C4-2B (cell line): ENCODE measurements at regions not wholly inside any gene's neighbourhood (a gene's known extent, or its start where the extent isn't known, plus 50 kb on each side); places are given as distances from the start of the nearest gene placed in this dataset.

Experiments used
- ZFX ChIP-seq: fragments of 450-650 bp; IDR thresholded peaks from 2 replicates; pipeline ENCODE4 v1.6.1; 2017
- TF ChIP-seq, protein P1 (sequence below): fragments of 450-650 bp; conservative IDR thresholded peaks from 2 replicates; pipeline ENCODE4 v1.5.1; 2017; ENCODE audit warnings: mild to moderate bottlenecking

GRCh38 chr10:59037506-59037905 lies 138.9 kb upstream of the PHYHIPL start:
- TF ChIP-seq, protein P1, sequence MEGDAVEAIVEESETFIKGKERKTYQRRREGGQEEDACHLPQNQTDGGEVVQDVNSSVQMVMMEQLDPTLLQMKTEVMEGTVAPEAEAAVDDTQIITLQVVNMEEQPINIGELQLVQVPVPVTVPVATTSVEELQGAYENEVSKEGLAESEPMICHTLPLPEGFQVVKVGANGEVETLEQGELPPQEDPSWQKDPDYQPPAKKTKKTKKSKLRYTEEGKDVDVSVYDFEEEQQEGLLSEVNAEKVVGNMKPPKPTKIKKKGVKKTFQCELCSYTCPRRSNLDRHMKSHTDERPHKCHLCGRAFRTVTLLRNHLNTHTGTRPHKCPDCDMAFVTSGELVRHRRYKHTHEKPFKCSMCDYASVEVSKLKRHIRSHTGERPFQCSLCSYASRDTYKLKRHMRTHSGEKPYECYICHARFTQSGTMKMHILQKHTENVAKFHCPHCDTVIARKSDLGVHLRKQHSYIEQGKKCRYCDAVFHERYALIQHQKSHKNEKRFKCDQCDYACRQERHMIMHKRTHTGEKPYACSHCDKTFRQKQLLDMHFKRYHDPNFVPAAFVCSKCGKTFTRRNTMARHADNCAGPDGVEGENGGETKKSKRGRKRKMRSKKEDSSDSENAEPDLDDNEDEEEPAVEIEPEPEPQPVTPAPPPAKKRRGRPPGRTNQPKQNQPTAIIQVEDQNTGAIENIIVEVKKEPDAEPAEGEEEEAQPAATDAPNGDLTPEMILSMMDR: no peak
- TF ChIP-seq ZFX: no peak
